Left forelimb (tissue), 1 donor: ENCODE measurements at regions not wholly inside any gene's neighbourhood (a gene's known extent, or its start where the extent isn't known, plus 50 kb on each side); places are given as distances from the start of the nearest gene placed in this dataset.

Experiments used
- DNase-seq: peaks from one replicate; pipeline ENCODE4 v3.0.0-alpha.2; 2018; ENCODE audit warnings: low spot score

DNA sequence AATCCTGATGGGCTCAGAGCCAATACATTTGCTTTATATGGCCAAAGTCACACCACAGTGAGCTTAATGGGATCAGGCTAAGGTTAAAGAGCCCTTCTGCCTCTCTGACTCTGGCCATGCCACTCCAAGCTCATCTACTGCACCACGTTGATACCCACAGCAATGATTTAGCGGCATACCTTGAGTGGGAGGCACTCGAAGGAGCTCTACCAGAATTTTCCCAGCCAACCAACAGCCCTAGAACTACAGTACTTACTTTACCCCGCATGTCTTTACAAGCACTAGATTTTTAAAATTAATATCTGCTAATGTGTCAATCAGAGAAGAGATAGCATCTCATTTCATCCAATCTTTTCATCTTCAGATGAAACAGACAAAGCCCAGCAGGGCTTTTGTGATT lies 300.5 kb downstream of the GRIN2B start:
- no peak for DNase-seq

DNA sequence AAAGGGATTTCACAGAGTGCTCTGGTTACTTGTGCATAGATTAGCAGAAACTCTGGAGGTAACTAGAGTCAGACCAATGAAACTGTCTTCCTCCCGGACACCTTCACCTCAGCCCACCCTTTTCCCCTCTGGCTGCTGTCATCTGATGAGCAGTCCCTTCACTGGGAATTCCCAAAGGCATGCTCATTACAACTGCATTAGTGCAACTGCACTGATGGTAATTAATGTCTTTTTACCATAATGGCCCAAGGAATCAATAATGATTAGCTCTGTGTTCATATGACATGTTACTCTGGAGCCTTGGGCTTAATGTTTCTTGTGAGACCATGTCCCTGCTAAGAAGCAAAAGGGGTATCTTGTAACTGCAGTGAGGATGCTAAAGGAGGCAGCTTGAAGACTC lies 304.5 kb downstream of the GRIN2B start:
- no peak for DNase-seq

DNA sequence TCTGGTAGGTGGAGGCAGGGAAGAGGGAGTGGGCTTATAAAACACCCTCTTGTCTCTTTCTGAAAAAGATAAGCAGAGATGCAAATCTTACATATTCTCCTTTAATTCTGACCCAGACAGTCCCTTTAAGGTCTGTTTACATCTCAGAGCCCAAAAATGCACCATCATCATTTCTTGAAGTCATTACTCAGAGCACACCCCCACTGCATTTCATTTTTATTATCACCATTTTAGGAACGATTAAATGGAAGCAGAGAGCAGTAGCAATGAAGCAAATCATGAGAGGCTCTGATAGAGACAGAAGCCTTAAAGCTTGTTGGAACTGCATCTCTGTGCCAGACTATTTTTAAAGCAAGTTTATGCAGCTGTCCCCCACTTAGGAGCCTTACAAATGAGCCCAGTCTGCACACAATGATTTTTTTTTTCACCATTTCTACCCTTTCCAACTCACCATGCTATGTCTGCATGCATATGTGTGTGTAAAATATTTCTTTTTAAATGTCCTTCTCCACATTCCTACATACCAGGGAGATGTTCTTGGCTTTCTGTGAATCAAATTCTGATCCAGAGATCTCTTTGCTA lies 311.0 kb downstream of the GRIN2B start:
- no peak for DNase-seq

DNA sequence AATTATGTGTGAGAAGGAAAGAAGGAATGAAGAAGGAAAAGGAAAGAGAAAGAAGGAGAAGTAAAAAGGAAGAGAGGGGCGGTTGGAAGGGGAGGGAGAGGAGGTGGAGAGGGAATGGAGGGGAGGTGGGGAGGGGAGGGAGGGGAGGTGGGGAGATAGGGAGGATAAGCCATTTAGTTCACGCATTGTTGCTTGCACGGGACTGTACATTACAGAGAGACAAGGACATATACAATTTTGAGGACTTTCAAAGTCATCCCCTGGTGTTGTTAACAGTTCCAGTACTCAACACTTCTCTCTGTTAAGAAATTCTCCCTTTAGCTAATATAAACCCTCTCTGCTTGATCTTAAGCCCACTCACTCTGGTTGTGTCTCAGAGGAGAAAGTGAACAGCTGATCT lies 312.5 kb downstream of the GRIN2B start:
- no peak for DNase-seq

DNA sequence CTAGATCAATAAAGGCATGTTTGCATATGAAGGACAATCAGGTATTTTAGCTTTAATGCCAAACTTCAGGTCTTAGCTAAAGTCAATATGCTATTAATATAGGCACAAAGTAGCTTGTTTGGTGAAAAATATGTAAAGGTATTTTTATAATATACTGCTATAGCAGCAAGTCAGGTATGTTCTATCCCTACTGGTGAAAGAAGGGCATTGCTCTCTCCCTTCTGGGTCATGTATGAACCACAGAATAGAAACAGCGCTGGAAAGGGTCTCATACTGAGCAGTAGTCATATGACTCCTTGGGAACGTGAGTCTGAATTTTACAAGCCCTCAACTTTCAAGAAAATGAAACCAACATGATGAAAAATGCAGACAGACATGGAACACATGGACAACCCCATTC lies 314.6 kb downstream of the GRIN2B start:
- DNase-seq, result no peak

DNA sequence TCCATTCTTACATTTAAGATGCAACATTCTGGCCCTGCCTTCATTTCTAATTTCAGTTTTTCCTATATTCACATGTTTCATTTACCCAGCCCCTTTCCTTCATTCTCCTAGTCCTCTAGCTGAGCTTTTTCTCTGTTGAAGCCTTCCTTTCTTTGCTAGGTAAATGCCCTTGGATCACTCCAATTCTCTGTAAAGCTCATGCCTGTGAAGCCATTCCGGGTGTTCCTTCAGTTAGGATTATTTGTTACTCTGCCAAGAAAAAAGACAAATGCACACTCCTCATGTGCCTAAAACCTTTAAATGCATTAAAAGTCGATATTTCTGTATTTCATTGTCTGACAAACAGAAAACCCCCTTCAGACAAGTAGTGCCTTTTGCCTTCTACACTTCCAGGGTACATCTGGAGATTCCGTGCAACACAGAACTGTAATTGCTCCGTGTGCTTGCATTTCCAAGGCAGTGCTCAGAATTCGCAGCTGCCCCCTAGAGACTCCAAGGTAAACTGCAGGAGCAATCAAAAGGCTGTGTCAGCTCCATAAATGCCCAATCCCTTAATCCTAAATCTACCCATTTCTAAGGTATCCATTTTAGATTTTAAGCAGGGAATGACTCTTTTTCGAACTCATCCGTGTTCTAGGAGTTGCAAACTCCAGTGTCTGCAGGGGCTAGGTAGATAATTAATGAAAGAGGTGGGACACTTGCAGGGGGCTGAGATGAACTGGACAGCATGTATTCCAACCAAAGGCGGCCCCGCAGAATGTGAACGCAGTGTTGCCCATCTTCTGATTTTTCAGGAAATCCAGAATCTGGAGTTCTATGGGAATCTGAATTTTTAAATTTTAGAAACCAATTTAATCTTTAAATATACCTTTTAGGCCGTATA lies 320.2 kb downstream of the GRIN2B start:
- DNase-seq, result no peak

DNA sequence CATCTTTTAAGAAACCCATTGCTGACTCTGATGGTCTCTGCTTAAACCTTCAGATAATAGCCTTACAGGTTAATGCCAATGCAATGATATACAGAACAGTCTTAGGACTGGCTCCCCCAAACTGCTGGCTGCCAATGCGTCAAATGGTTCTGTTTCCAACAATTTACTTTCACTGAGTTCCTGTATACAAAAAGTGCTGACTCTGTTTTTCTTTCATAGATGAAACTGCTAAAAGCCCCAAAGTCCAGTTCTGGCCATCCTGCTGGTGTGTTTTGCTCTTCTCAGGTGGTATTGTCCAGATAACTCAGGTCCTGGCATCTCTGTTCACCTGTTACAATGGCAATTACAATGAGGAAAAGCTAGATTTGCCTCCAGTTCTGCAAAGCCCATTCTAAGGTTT lies 326.9 kb downstream of the GRIN2B start:
- no peak for DNase-seq

DNA sequence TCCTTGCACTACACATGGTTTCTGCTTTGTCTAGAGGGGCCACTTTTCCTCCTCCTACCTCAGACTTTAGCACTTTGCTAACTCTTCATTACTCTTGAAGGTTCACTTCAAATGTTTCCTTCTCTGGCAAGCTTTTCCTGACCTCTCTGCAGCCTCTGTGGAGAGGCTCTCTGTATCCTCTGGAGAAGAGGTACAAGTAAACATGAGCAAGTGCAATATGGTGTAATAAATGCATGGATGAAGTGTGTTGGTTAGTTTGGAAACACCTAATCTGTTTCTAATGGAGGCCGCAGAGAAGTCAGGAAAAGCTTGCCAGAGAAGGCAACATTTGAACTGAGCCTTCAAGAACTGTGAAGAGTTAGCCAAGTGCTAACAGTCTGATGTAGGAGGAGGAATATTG lies 329.3 kb downstream of the GRIN2B start:
- DNase-seq, result no peak

DNA sequence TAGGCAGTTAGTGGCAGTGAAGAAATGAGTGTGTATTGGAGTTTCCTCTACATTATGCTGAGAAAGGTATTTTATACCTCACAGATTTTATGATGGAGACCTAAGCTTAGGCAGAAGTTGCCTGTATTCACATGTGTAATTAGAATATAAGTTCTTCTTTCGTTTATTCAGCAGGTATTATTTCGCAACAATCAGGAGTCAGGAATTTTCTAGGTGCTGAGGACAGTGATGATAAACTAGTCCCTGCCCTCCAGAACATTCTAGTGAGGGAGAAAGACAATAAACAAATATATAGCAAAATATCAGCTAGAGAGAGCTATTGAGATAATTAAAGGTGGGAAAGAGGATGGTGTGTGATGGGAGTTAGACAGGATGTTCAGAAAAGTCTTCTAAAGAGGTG lies 345.7 kb downstream of the GRIN2B start:
- DNase-seq, result no peak

DNA sequence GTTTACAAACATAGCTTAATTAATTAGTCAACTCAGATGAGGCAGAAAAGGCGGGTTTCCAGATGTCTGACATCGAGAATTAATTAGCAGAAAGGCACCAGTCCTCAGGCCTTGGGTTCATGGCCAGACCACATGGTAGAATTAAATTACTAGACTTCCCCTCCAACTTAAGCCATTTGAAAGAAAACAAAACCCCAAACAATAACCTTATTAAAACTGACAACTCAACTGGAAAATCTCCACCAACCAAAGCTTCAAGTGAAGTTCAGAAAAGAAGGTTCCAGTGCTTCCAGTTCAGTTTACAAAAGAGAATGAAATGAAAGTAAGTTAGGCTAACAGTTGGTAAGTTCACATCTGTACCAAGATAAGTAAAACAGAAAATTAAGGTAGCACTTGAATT lies 349.5 kb downstream of the GRIN2B start:
- no peak for DNase-seq

DNA sequence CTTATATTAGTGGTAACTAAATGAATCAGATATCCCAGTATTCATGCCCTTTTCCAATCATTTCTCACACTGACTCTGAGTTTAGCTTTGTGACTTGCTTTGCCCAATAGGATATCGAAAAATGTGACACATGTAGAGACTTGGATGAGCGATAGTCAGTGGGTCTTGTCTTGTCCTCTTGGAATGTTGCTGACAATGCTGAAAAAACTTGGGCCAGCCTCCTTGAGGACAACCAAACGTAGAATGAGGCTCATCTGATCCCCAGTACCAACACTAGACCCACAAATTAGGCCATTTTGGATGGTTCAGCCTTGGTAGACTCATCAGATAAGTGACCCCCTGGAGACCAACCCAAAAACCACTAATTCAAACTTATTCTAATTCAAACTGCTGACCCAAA lies 351.0 kb downstream of the GRIN2B start:
- no peak for DNase-seq

DNA sequence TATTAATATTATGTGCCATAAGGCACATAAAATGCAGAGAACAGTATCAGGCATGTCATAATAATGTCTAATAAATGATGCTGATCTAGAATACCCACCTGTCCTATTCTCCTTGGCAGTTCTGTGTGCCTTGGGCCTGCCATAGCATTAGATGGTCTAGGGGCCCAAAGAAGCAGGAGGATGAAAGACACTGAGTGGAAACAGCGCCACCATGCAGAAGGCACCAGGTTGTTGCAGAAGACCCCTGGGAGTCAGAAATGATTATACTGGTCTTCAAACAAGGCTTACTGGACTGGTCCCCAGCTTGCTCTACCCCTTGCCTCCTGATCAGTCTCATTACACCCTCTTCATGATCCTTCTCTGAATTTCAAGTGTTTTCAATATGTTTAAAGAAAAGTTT lies 353.3 kb downstream of the GRIN2B start:
- DNase-seq, result no peak

DNA sequence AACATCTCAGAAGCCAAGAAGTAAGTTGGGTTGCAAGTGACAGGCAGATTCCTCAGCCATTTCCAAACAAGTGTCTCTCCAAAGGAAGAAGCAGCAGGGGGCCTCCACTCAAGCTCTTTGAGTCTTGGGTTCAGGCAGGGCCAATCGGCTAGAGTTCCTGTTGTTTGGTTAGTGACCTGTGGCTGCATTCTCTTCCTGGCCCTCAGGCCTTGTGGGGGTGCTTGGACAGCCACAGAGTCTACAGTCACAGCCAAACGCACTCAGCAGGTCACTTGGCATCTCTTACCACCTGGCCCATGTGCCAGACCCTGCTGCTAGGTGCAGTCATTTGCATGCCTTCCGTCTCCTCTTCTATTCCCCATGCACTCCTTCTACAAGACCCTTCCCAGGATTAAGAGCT lies 353.9 kb downstream of the GRIN2B start:
- DNase-seq, result no peak

DNA sequence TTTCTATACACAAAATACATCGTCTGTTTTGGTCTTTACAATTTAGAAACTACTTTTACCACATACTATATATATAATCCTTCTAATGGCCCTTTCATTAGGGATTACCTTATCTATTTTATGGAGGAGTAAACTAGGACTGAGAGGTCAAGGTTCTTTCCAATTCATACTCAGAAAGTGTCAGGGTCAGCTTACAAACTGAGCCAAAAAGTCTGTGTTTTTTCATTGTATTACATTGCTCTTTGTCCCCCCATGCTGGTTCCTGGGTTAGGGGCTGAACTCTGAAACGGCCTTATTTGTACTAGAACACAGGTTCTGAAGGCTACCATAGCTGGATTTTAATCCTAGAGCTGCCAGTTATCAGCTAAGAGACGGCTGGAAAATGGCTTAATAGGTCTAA lies 368.1 kb downstream of the GRIN2B start:
- DNase-seq, result no peak

DNA sequence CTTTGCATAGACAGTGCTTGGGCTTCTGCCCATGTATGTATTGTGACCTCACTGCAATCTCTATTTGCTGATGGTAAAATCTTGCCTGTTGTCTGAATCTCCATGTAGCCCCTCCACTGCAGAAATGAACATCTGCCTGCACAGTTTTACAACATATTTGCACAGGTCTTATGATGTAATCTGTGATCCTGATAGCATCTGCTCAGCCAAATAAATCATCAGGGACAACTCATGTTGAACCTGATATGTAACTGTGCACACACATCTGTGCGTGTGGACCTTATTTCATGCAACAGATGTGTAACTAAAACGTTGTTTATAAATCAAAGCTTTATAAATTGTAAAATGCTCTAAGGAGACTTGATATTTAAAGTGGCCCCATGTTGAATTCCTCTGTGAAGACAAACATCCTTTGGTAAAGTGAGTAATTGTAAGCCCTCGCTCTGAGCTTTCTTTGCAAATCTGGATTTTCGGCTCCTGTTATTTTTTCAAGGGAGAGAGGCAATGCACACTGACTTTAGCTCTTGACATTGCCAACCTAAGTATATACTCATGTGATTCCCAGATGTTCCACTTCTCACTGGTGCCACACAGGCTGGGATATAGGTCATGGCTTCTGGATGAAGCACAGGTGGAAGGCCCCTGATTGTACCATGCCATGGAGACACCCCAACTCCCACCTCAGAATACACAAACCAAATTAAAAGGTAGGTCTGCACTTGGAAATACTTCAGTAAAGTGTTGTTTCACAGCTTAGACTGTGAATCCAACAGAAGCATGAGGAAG lies 371.3 kb downstream of the GRIN2B start:
- no peak for DNase-seq

DNA sequence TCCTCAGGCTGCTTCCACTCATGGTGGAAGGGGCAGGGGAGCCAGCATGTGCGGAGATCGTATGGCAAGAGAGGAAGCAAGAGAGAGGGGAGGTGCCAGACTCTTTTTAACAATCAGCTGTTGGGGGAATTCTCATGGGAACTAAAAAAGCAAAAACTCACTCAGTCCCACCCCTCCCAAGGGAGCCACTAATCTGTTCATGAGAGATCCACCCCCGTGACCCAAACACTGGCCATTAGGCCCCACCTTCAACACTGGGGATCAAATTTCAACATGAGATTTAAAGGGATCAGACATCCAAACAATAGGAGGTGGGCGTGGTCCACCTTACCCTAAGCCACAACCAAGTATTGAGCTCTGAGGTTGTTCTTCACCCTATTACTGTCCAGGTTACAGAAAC lies 375.1 kb downstream of the GRIN2B start:
- DNase-seq, result no peak

DNA sequence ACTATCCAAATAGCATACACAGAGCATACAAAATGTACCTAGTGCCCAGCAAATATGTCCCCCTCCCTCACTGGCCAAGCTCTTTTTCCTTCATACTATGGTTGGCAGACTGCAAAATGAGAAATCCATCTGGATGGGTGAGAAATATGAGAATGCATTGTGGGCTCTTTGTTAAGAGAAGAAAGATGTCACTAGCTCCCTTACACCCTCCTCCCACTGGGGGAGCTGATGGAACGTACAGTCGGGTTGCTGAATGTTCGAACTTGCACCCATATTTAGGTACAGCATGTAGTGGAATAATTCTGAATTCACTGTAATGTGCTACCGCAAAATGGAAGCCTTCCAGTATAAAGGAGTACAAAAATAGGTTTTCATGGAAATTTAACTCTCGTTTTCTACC lies 377.4 kb downstream of the GRIN2B start:
- no peak for DNase-seq

DNA sequence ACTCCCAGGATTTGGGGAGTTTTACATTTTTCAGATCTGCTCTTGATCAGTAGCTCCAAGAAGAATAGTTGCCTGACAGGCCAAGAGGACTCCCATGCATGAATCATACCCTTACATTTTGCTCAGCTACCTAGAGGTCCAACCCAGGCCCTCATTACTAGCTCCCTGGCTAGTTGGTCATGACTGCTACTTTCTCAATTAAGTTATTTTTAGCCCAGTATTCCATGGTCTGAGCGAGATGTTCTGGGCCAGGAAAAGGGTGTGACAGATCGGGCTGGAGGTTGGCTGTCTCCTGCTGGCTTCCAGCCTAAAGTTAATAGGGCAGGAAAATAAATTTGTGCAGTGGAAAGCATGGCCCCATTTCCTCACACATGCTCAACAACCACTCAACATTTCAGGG lies 379.2 kb downstream of the GRIN2B start:
- no peak for DNase-seq

DNA sequence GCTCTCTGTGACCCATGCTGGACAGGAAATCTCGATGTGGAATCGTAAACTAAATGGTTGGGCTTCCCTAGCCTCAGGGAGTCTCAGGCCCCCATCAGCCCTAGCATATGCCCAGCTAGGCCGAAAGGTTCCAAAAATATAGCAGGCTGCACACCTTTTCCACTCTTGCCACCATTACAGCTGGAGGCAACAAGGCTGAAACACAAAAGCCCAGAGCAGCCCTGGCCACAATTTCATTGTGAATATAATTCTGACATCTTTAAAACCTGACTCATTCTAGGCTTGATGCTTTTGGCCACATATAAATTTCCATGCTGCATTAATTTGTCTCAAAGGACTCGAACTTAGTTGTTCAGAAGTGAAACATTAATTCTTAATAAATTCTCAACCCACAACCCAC lies 382.2 kb downstream of the GRIN2B start:
- DNase-seq, result no peak

DNA sequence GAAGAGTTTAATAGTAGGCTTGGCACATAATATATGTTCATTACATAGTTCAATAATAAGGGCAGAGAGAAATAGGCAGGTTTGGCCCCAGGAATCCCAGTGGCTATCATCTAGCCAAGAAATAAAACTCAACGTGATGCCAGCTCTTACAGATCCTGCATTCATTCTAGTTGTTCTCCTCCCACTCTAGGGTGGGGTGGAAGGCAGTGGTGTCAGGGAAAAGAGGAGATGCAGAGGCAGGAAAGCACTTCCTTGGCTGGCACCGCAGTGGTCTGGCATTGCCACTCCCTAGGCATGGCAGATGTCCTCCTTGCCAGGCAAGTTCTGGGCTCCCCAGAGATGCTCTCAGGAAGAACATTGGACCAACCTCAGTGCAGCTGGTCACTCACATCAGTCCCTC lies 383.6 kb downstream of the GRIN2B start:
- DNase-seq, result no peak

DNA sequence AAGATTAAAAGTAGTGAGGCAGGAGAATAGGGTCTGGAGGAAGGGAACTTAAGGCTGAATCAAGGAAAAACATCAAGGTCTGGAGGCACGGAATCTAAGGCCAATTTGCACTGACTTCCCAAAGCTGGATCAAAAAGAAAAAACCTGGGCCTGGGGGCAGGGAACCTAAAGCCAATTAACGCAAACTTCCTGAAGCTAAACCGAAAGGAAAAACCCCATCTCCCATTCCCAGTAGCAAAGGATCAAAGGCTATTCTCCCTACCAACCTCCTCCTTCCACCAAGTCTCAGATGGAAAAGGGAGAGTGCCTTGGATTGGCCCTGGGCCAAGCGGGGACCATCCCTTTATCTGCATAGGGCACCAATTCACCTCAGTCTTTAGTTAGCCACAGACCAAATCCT lies 384.2 kb downstream of the GRIN2B start:
- DNase-seq, result no peak

DNA sequence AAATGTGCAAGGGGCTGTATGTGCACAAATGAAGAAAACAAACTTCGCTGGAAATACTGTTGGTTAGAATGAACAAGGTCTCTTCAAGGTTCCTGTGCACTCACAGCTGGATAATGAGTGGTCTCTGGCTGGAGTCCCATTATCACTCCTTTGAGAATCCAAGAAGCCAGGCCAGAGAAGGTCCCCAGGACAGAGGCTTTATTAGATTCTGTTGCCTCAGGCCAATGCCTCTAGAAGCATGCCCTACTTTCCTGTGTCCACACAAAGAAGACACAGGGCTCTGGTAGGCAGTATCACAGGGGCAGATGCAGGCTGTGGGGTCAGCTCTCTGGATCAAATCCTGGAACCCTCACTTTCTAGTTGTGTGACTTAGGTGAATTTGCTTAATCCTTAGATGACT lies 384.7 kb downstream of the GRIN2B start:
- no peak for DNase-seq
